ENCODE measurements at regions not wholly inside any gene's neighbourhood (a gene's known extent, or its start where the extent isn't known, plus 50 kb on each side); places are given as distances from the start of the nearest gene placed in this dataset.
"Not testable (repeated sequence)": the region's sequence is repeated elsewhere in the genome, so short reads cannot be mapped to it uniquely, and the experiment has no call there.

DNA sequence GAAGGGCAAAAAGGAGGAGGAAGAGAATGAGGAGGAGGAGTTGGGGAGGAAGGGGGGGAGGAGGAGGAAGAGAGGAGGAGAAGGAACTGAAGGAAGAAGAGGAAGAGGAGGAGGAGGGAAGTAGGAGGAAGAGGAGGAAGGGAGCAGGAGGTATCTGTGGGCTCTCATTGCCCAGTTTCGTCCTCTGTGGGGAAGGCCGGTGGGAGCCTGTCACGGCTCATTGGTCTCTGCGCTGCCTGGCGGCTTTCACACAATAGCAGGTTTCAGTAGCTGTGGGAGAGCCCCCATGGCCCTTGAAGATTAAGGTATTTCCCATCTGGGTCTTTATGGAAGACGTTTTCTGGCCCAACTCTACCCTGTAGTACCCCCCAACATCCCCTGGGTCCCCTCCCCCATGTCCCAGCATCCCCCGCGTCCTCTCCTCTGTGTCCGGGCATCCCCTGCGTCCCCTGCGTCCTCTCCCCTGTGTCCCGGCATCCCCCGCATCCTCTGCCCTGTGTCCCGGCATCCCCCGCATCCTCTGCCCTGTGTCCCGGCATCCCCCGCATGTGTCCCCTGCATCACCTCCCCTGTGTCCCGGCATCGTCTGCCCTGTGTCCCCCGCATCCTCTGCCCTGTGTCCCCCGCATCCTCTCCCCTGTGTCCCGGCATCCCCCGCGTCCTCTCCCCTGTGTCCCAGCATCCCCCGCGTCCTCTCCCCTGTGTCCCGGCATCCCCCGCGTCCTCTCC, 278.2 kb upstream of the SFSWAP start:
- Histone ChIP-seq H3K4me3 (ENCODE audit: low read depth, low read length) (no peak overlapping the region), H3K36me3 (ENCODE audit: control insufficient read depth, insufficient read depth, low read length) (no peaks in the 10 kb centered on the region), H3K27me3 (ENCODE audit: control insufficient read depth, insufficient read depth, low read length) (no peaks in the 10 kb centered on the region)
- POLR2A ChIA-PET: no interaction called here
- no peak for TF ChIP-seq CTCF (IDR thresholded peaks at IDR 0.05; ENCODE audit: insufficient read depth, low read depth, low read length)
- DNase-seq (ENCODE audit: low read depth): no peak
- CTCF ChIA-PET: no interaction called here

- no peak for TF ChIP-seq CTCF (IDR thresholded peaks at IDR 0.05; ENCODE audit: insufficient read depth, low read depth, low read length)
- DNase-seq (ENCODE audit: low read depth): no peak
- Histone ChIP-seq H3K36me3 (ENCODE audit: control insufficient read depth, insufficient read depth, low read length) (no peaks in the 10 kb centered on the region), H3K27me3 (ENCODE audit: control insufficient read depth, insufficient read depth, low read length) (no peaks in the 10 kb centered on the region), H3K4me3 (ENCODE audit: low read depth, low read length) (no peak overlapping the region)
- CTCF ChIA-PET: no interaction called here
- POLR2A ChIA-PET: no interaction called here
These were observed 276.4 kb upstream of the SFSWAP start for GRCh38 chr12:131434208-131435125.

DNA sequence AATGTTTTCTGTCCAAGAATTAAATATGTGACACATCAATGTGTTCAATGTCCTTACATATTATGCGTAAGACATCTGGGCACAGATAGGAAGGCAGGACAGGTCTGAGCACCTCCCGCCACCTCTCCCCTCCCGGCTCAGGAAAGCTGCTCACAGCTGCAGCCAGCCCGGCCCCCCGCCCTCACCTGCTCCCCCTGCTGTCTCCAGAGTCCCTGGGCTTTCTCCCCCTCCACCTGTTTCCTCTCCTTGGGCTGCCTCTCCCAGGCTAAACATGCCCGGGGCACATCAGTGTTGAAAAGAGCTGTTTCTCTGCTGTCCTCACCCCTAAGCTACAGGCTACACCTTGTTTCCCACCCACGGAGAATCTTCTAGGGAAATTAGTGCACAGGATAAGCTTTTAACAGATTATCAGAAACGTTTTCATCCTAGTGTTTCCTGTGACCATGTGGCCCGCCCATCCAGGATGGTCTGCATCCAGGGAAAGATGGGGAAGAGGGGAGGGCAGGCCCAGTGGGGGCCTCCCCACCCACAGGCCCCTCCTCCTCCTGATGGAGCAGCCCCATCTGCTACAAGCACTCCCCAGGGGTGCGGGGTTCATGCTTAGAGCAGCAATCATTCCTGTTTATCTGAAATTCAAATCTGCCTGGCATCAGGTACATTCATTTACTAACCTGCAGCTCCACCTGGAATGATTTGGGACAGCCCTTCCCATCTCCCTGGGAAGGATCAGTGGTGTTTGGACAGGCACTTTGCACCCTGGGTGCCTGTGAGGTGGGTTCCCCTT, 273.8 kb upstream of the SFSWAP start:
- no peak for TF ChIP-seq CTCF (IDR thresholded peaks at IDR 0.05; ENCODE audit: insufficient read depth, low read depth, low read length)
- no peak for DNase-seq (ENCODE audit: low read depth)
- Histone ChIP-seq H3K4me3 (ENCODE audit: low read depth, low read length) (no peak overlapping the region), H3K36me3 (ENCODE audit: control insufficient read depth, insufficient read depth, low read length) (no peaks in the 10 kb centered on the region), H3K27me3 (ENCODE audit: control insufficient read depth, insufficient read depth, low read length) (no peaks in the 10 kb centered on the region)
- CTCF ChIA-PET: no interaction called here
- POLR2A ChIA-PET: no interaction called here

- CTCF ChIA-PET: no interaction called here
- POLR2A ChIA-PET: no interaction called here
- DNase-seq (ENCODE audit: low read depth): no peak
- TF ChIP-seq CTCF (IDR thresholded peaks at IDR 0.05; ENCODE audit: insufficient read depth, low read depth, low read length): no peak
- Histone ChIP-seq H3K4me3 (ENCODE audit: low read depth, low read length) (no peak overlapping the region), H3K36me3 (ENCODE audit: control insufficient read depth, insufficient read depth, low read length) (no peaks in the 10 kb centered on the region), H3K27me3 (ENCODE audit: control insufficient read depth, insufficient read depth, low read length) (no peaks in the 10 kb centered on the region)
These were observed 273.0 kb upstream of the SFSWAP start for GRCh38 chr12:131437706-131438492.

GRCh38 chr12:131438493-131438835, 272.4 kb upstream of the SFSWAP start:
- H3K27me3 ChIP-seq (ENCODE audit: control insufficient read depth, insufficient read depth, low read length); H3K36me3 ChIP-seq (ENCODE audit: control insufficient read depth, insufficient read depth, low read length); H3K4me3 ChIP-seq (ENCODE audit: low read depth, low read length); POLR2A ChIA-PET; CTCF ChIA-PET; DNase-seq (ENCODE audit: low read depth): not testable (repeated sequence)
